Keratinocyte (primary cell): ENCODE measurements at regions not wholly inside any gene's neighbourhood (a gene's known extent, or its start where the extent isn't known, plus 50 kb on each side); places are given as distances from the start of the nearest gene placed in this dataset.

Experiments used
- DNase-seq: peaks from one replicate; pipeline ENCODE4 v3.0.0-alpha.2; 2011; ENCODE audit warnings: low read depth, missing footprints, low spot score
- FAIRE-seq: peaks from 2 replicates; lab custom pipeline; 2011; peaks lifted over from hg19 to GRCh38; lab: Jason Lieb, UNC
- H2AFZ ChIP-seq: 2 replicates; pipeline ENCODE4 v1.6.0; 2012; ENCODE audit warnings: low read length, control low read depth, inconsistent platforms; ENCODE audit not compliant: control insufficient read depth
- H3K27ac ChIP-seq: 2 replicates; pipeline ENCODE4 v1.5.1; 2011; ENCODE audit warnings: low read length; ENCODE audit not compliant: control insufficient read depth, insufficient read depth
- H3K27me3 ChIP-seq: 3 replicates; pipeline ENCODE4 v1.6.0; 2011; ENCODE audit warnings: low read length; ENCODE audit not compliant: control insufficient read depth, insufficient read depth; ENCODE audit errors: extremely low read depth
- H3K36me3 ChIP-seq, 2 experiments: 2 replicates in 1 of 2; 3 replicates in 1 of 2; pipeline ENCODE4 v1.5.1; 2011; ENCODE audit warnings: low read length in 2 of 2, mild to moderate bottlenecking in 1 of 2; ENCODE audit not compliant: control insufficient read depth in 2 of 2, insufficient read depth in 2 of 2; ENCODE audit errors: extremely low read depth in 1 of 2
- H3K4me1 ChIP-seq: 3 replicates; pipeline ENCODE4 v1.5.1; 2011; ENCODE audit warnings: low read length; ENCODE audit not compliant: control insufficient read depth, insufficient read depth; ENCODE audit errors: extremely low read depth
- H3K4me2 ChIP-seq: 3 replicates; pipeline ENCODE4 v1.6.0; 2011; ENCODE audit warnings: low read depth, low read length; ENCODE audit not compliant: control insufficient read depth, insufficient read depth; ENCODE audit errors: extremely low read depth
- H3K4me3 ChIP-seq, 3 experiments: fragments of 200-600 bp in 1 of 3; sonication (generic) in 1 of 3; 2 replicates in 2 of 3; 3 replicates in 1 of 3; pipeline ENCODE4 v1.5.1; 2011 to 2016; ENCODE audit warnings: low read length in 3 of 3, mild to moderate bottlenecking in 3 of 3, control low read depth in 2 of 3, inconsistent platforms in 1 of 3, low read depth in 1 of 3, mixed read lengths in 1 of 3, mixed run types in 1 of 3, moderate library complexity in 1 of 3; ENCODE audit not compliant: control insufficient read depth in 2 of 3, insufficient read depth in 2 of 3; ENCODE audit errors: extremely low read depth in 1 of 3
- H3K79me2 ChIP-seq: 2 replicates; pipeline ENCODE4 v1.6.0; 2012; ENCODE audit warnings: low read length; ENCODE audit not compliant: control insufficient read depth, insufficient read depth
- H3K9ac ChIP-seq: 3 replicates; pipeline ENCODE4 v1.6.0; 2011; ENCODE audit warnings: low read length; ENCODE audit not compliant: control insufficient read depth, insufficient read depth; ENCODE audit errors: extremely low read depth
- H3K9me1 ChIP-seq: 3 replicates; pipeline ENCODE4 v1.6.0; 2011; ENCODE audit warnings: low read length; ENCODE audit not compliant: control insufficient read depth, insufficient read depth; ENCODE audit errors: extremely low read depth
- H3K9me3 ChIP-seq: 2 replicates; pipeline ENCODE4 v1.5.1; 2012; ENCODE audit warnings: low read depth, low read length; ENCODE audit not compliant: control insufficient read depth
- H4K20me1 ChIP-seq: 3 replicates; pipeline ENCODE4 v1.6.0; 2011; ENCODE audit warnings: low read length; ENCODE audit not compliant: control insufficient read depth, insufficient read depth; ENCODE audit errors: extremely low read depth
- CTCF ChIP-seq, 3 experiments: IDR thresholded peaks in 1 of 3; conservative IDR thresholded peaks in 1 of 3; optimal IDR thresholded peaks in 1 of 3; 2 replicates in 2 of 3; 3 replicates in 1 of 3; pipeline versions ENCODE3 to v1.5.1; 2011; ENCODE audit warnings: low read length in 3 of 3, mild to moderate bottlenecking in 3 of 3, moderate library complexity in 2 of 3, control low read depth in 1 of 3, inconsistent platforms in 1 of 3; ENCODE audit not compliant: insufficient read depth in 2 of 3; ENCODE audit errors: extremely low read depth in 1 of 3
- EZH2 ChIP-seq: IDR thresholded peaks from one replicate; pipeline ENCODE4 v1.6.1; 2012; ENCODE audit warnings: inconsistent platforms, mild to moderate bottlenecking, low read length, moderate library complexity
- dilution Hi-C: fragments of 300-500 bp; cut with MboI; formaldehyde crosslinking; loops from one replicate; pipeline ENCODE4 v1.7.0; 2020; ENCODE audit warnings: low sequenced_read_pairs; ENCODE audit not compliant: extremely low pct_ligation_motif_present

- FAIRE-seq (no peak), DNase-seq (no peak)
- H3K79me2 ChIP-seq, result no peaks in the 10 kb centered on the region
- no peak overlapping the region for H3K4me2 ChIP-seq
- H3K27ac ChIP-seq, result no peak overlapping the region
- no peak overlapping the region for H3K9ac ChIP-seq
- no peaks in the 10 kb centered on the region for H3K27me3 ChIP-seq
- no peaks in the 10 kb centered on the region for H3K36me3 ChIP-seq
- no peaks in the 10 kb centered on the region for H3K9me3 ChIP-seq
- H3K9me1 ChIP-seq, result no peaks in the 10 kb centered on the region
- TF ChIP-seq EZH2 (no peak), CTCF (optimal IDR thresholded peaks at IDR 0.05 in 1 of 3, IDR thresholded peaks at IDR 0.05 in 1 of 3, conservative IDR thresholded peaks at IDR 0.05 in 1 of 3; ENCODE audit: extremely low read depth in 1 of 3, insufficient read depth in 2 of 3, low read length in 3 of 3) (no peak)
- no peaks in the 10 kb centered on the region for H3K4me1 ChIP-seq
- no peaks in the 10 kb centered on the region for H4K20me1 ChIP-seq
- dilution Hi-C loops, result no loop called here
- H2AFZ ChIP-seq, result no peak overlapping the region
- H3K4me3 ChIP-seq, result no peak overlapping the region
These were observed 1005.5 kb downstream of the ARAP2 start for GRCh38 chr4:35238793-35239192.

GRCh38 chr4:35246493-35246892 is 997.8 kb downstream of the ARAP2 start:
- H3K9me1 ChIP-seq, result no peaks in the 10 kb centered on the region
- no peak for TF ChIP-seq CTCF (optimal IDR thresholded peaks at IDR 0.05 in 1 of 3, IDR thresholded peaks at IDR 0.05 in 1 of 3, conservative IDR thresholded peaks at IDR 0.05 in 1 of 3; ENCODE audit: extremely low read depth in 1 of 3, insufficient read depth in 2 of 3, low read length in 3 of 3)
- TF ChIP-seq EZH2, result no peak
- DNase-seq (no peak), FAIRE-seq (no peak)
- H4K20me1 ChIP-seq, result no peaks in the 10 kb centered on the region
- H3K36me3 ChIP-seq, result no peaks in the 10 kb centered on the region
- H2AFZ ChIP-seq, result no peak overlapping the region
- no peaks in the 10 kb centered on the region for H3K9me3 ChIP-seq
- no peaks in the 10 kb centered on the region for H3K27me3 ChIP-seq
- H3K9ac ChIP-seq, result no peak overlapping the region
- no peaks in the 10 kb centered on the region for H3K4me1 ChIP-seq
- dilution Hi-C loops, result no loop called here
- no peak overlapping the region for H3K27ac ChIP-seq
- no peaks in the 10 kb centered on the region for H3K79me2 ChIP-seq
- no peak overlapping the region for H3K4me2 ChIP-seq
- H3K4me3 ChIP-seq, result no peak overlapping the region
